ENCODE measurements at regions not wholly inside any gene's neighbourhood (a gene's known extent, or its start where the extent isn't known, plus 50 kb on each side); places are given as distances from the start of the nearest gene placed in this dataset.

GRCh38 chr3:55282994-55283393 lies 204.1 kb downstream of the WNT5A start:
- no peak overlapping the region for H2AFZ ChIP-seq (ENCODE audit: low read length)
- intact Hi-C loops (cut with micrococcal nuclease) = no loop called here
- no peaks in the 10 kb centered on the region for H3K9me3 ChIP-seq (ENCODE audit: low read length)

GRCh38 chr3:55272031-55272645 lies 215.0 kb downstream of the WNT5A start:
- Histone ChIP-seq H2AFZ (ENCODE audit: low read length) (no peak overlapping the region), H3K9me3 (ENCODE audit: low read length) (no peaks in the 10 kb centered on the region), H3K4me3 (ENCODE audit: low read length) (no peak overlapping the region), H3K4me2 (ENCODE audit: low read length) (no peak overlapping the region), H3K9me2 (replicated peaks; ENCODE audit: low read length) (no peaks in the 10 kb centered on the region; the same call in 1 of the 2 replicates), H3K9ac (ENCODE audit: low read length) (no peak overlapping the region), H3K4me1 (ENCODE audit: insufficient read depth, low read length) (no peaks in the 10 kb centered on the region), H3K27ac (ENCODE audit: low read length) (no peak overlapping the region), H3K79me2 (ENCODE audit: low read length) (no peaks in the 10 kb centered on the region), H3K36me3 (ENCODE audit: low read depth, low read length) (no peaks in the 10 kb centered on the region), H4K20me1 (ENCODE audit: low read length) (no peaks in the 10 kb centered on the region), H3F3A (ENCODE audit: low read length, unreplicated experiment) (no peaks in the 10 kb centered on the region), H3K27me3 (ENCODE audit: low read length) (peaks cover 6% of the 10 kb centered on the region; the same call in 1 of the 2 replicates)
- no peak for TF ChIP-seq CTCF (conservative IDR thresholded peaks at IDR 0.05; ENCODE audit: low read depth, low read length)
- TF ChIP-seq EZH2phosphoT487 (IDR thresholded peaks at IDR 0.05; ENCODE audit: borderline replicate concordance, low read length) = no peak
- no peak for TF ChIP-seq EZH2 (IDR thresholded peaks at IDR 0.05; ENCODE audit: low read length, unreplicated experiment)
- ATAC-seq (no peak), DNase-seq (no peak)
- intact Hi-C loops (cut with micrococcal nuclease) = no loop called here
- CTCF ChIA-PET = no interaction called here
- POLR2A ChIA-PET (ENCODE audit: unreplicated experiment) = no interaction called here
- BruUV-seq (replicated peaks) = no TSS peak

More at GRCh38 chr3:55282994-55283393, 204.1 kb downstream of the WNT5A start:
- Histone ChIP-seq H3K27me3 (ENCODE audit: low read length) (no peaks in the 10 kb centered on the region), H3K4me2 (ENCODE audit: low read length) (no peak overlapping the region), H3K9me2 (replicated peaks; ENCODE audit: low read length) (no peaks in the 10 kb centered on the region), H3K79me2 (ENCODE audit: low read length) (no peaks in the 10 kb centered on the region), H3F3A (ENCODE audit: low read length, unreplicated experiment) (no peaks in the 10 kb centered on the region), H3K27ac (ENCODE audit: low read length) (no peak overlapping the region), H3K4me3 (ENCODE audit: low read length) (no peak overlapping the region), H4K20me1 (ENCODE audit: low read length) (no peaks in the 10 kb centered on the region), H3K4me1 (ENCODE audit: insufficient read depth, low read length) (no peaks in the 10 kb centered on the region), H3K36me3 (ENCODE audit: low read depth, low read length) (no peaks in the 10 kb centered on the region), H3K9ac (ENCODE audit: low read length) (no peak overlapping the region)
- ATAC-seq = no peak
- ChIA-PET POLR2A (ENCODE audit: unreplicated experiment) (no interaction called here), CTCF (no interaction called here)
- TF ChIP-seq CTCF (conservative IDR thresholded peaks at IDR 0.05; ENCODE audit: low read depth, low read length) (no peak), EZH2 (IDR thresholded peaks at IDR 0.05; ENCODE audit: low read length, unreplicated experiment) (no peak), EZH2phosphoT487 (IDR thresholded peaks at IDR 0.05; ENCODE audit: borderline replicate concordance, low read length) (no peak)
- DNase-seq = no peak
- BruUV-seq (replicated peaks) = no TSS peak

DNA sequence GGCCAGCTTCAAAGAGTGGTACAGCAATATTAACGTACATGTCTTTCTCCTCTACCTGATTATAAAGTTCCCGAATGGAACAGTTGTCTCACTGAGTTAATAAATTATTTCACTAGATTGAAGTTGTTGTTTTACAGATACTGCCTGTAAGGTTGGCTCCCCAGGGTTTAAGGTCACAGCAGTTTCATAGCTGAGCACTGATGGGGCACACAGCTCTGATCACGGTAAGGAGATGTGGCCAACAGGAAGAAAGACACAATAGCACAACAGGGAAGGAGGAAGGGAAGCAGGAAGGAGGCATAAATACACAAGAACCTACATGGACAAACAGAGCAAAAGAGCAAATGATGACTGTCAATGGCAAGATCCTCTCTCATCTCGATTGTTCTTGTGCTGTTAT lies 215.6 kb downstream of the WNT5A start:
- BruUV-seq (replicated peaks) = no TSS peak

More for the DNA sequence above, 215.6 kb downstream of the WNT5A start:
- TF ChIP-seq EZH2 (IDR thresholded peaks at IDR 0.05; ENCODE audit: low read length, unreplicated experiment) (no peak), EZH2phosphoT487 (IDR thresholded peaks at IDR 0.05; ENCODE audit: borderline replicate concordance, low read length) (no peak), CTCF (conservative IDR thresholded peaks at IDR 0.05; ENCODE audit: low read depth, low read length) (no peak)
- no peak for DNase-seq
- Histone ChIP-seq H3K4me3 (ENCODE audit: low read length) (no peak overlapping the region), H3K9ac (ENCODE audit: low read length) (no peak overlapping the region), H3K27me3 (ENCODE audit: low read length) (peaks cover 6% of the 10 kb centered on the region; the same call in 1 of the 2 replicates), H3F3A (ENCODE audit: low read length, unreplicated experiment) (no peaks in the 10 kb centered on the region), H3K79me2 (ENCODE audit: low read length) (no peaks in the 10 kb centered on the region), H3K36me3 (ENCODE audit: low read depth, low read length) (no peaks in the 10 kb centered on the region), H4K20me1 (ENCODE audit: low read length) (no peaks in the 10 kb centered on the region), H2AFZ (ENCODE audit: low read length) (no peak overlapping the region), H3K4me2 (ENCODE audit: low read length) (no peak overlapping the region), H3K4me1 (ENCODE audit: insufficient read depth, low read length) (no peaks in the 10 kb centered on the region), H3K27ac (ENCODE audit: low read length) (no peak overlapping the region), H3K9me2 (replicated peaks; ENCODE audit: low read length) (no peaks in the 10 kb centered on the region; the same call in 1 of the 2 replicates), H3K9me3 (ENCODE audit: low read length) (no peaks in the 10 kb centered on the region)
- POLR2A ChIA-PET (ENCODE audit: unreplicated experiment) = no interaction called here
- intact Hi-C loops (cut with micrococcal nuclease) = no loop called here
- CTCF ChIA-PET = no interaction called here
- no peak for ATAC-seq

Measured in PC-3 (cell line).